Thoracic aorta (tissue), 2 donors: ENCODE measurements at regions not wholly inside any gene's neighbourhood (a gene's known extent, or its start where the extent isn't known, plus 50 kb on each side); places are given as distances from the start of the nearest gene placed in this dataset.

Experiments
- ATAC-seq: fragments of 150-250 bp; one replicate; pipeline ENCODE4 v1.8.0; 2017; ENCODE audit warnings: low read depth; ENCODE audit not compliant: insufficient number of reproducible peaks, low FRiP score
- DNase-seq: peaks from one replicate; pipeline ENCODE4 v3.0.0-alpha.2; 2020; ENCODE audit warnings: low spot score
- H3K27ac ChIP-seq, 2 donors: fragments of 200-600 bp; sonication (generic); 1 replicate in 1 of 2; 2 replicates in 1 of 2; pipeline ENCODE4 v1.5.1; 2016; ENCODE audit warnings: mild to moderate bottlenecking in 2 of 2, moderate library complexity in 2 of 2
- H3K27me3 ChIP-seq: fragments of 200-600 bp; sonication (generic); replicated peaks from 2 replicates; pipeline ENCODE4 v1.6.0; 2016; ENCODE audit warnings: mild to moderate bottlenecking; ENCODE audit not compliant: insufficient read depth
- H3K36me3 ChIP-seq: fragments of 200-600 bp; sonication (generic); one replicate; pipeline ENCODE4 v1.5.1; 2016
- H3K4me1 ChIP-seq, 2 donors: fragments of 200-600 bp; sonication (generic); 1 replicate in 1 of 2; 2 replicates in 1 of 2; pipeline versions ENCODE4 v1.5.1 to v1.6.0; 2016; ENCODE audit warnings: low read depth in 2 of 2, mild to moderate bottlenecking in 1 of 2; ENCODE audit not compliant: control insufficient read depth in 1 of 2
- H3K4me3 ChIP-seq: fragments of 200-600 bp; sonication (generic); 2 replicates; pipeline ENCODE4 v1.5.1; 2016; ENCODE audit warnings: mild to moderate bottlenecking
- H3K9me3 ChIP-seq: fragments of 200-600 bp; sonication (generic); 2 replicates; pipeline ENCODE4 v1.5.1; 2016
- TF ChIP-seq, protein P1 (sequence below): fragments of 200-600 bp; sonication (generic); IDR thresholded peaks from one replicate; pipeline ENCODE4 v1.5.1; 2019; ENCODE audit warnings: antibody characterized with exemption

- H3K4me1 ChIP-seq: peaks cover 0 to 13% of the 10 kb centered on the region in 2 donors
- DNase-seq (no peak), ATAC-seq (no peak)
- no peak overlapping the region for H3K27ac ChIP-seq
- no peaks in the 10 kb centered on the region for H3K27me3 ChIP-seq
- H3K36me3 ChIP-seq: no peaks in the 10 kb centered on the region
- no peak overlapping the region for H3K4me3 ChIP-seq
- no peaks in the 10 kb centered on the region for H3K9me3 ChIP-seq
- TF ChIP-seq, protein P1, sequence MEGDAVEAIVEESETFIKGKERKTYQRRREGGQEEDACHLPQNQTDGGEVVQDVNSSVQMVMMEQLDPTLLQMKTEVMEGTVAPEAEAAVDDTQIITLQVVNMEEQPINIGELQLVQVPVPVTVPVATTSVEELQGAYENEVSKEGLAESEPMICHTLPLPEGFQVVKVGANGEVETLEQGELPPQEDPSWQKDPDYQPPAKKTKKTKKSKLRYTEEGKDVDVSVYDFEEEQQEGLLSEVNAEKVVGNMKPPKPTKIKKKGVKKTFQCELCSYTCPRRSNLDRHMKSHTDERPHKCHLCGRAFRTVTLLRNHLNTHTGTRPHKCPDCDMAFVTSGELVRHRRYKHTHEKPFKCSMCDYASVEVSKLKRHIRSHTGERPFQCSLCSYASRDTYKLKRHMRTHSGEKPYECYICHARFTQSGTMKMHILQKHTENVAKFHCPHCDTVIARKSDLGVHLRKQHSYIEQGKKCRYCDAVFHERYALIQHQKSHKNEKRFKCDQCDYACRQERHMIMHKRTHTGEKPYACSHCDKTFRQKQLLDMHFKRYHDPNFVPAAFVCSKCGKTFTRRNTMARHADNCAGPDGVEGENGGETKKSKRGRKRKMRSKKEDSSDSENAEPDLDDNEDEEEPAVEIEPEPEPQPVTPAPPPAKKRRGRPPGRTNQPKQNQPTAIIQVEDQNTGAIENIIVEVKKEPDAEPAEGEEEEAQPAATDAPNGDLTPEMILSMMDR: no peak
Observed at GRCh38 chr10:88182601-88182930, 319.1 kb downstream of the PTEN start.

DNA sequence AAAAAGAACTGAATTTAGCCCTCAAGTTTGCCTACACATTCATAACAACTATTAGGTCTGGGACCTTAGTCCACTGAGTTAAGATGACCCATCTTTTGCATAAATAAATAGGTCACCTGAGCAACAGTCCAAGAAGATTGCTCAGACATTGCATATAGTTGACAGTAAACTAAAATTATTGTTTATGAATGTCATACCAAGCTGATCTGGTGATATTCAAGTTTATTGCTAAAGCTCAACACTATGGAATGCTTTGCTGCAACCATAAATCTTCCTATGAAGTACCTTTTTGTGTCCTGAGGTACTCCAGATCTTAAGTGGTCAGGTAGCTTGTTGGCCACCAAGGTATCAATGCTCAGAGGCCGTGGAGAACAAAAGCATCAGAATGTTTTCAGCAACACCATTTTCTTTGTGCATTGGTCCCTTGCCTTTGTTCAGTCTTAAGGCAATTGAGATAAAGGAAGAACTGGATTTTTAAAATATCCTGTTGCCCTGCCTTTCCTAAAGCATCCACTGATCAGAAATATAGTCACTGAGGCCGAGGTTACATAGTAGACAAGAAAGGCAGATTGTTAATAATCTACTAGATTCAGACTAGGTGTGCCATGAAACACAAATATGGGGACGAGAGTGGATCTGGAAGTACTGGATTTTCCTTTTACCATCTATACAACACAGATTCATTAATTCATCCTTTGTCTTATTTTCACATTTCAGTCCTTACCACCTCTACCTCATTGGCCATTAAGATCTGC is 321.3 kb downstream of the PTEN start:
- Histone ChIP-seq H3K4me3 (no peak overlapping the region), H3K27me3 (no peaks in the 10 kb centered on the region), H3K27ac (no peak overlapping the region), H3K36me3 (no peaks in the 10 kb centered on the region), H3K4me1 (peaks cover 0 to 13% of the 10 kb centered on the region in 2 donors), H3K9me3 (no peaks in the 10 kb centered on the region)
- ATAC-seq (no peak), DNase-seq (no peak)
- TF ChIP-seq, protein P1: no peak

DNA sequence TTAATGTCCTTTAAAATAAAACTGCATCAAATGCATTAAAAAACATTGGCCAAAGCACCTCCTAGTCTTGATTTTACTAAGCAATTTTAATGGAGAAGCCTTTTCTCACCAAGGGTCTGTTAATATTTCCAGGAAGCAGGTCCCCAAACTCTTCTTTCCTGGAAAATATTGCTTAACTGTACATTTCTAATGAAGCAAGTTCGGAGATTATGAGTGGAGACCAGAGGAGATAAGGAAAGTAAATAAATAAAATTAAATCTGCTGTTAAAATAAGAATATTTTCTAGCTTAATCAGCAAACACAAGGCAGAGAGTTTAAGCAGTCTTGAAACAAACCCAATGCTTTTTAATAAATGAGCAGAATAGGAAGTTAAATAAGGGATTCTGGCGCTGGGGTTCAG is 322.4 kb downstream of the PTEN start:
- Histone ChIP-seq H3K9me3 (no peaks in the 10 kb centered on the region), H3K27ac (no peak overlapping the region), H3K4me1 (peaks cover 0 to 13% of the 10 kb centered on the region in 2 donors), H3K36me3 (no peaks in the 10 kb centered on the region), H3K27me3 (no peaks in the 10 kb centered on the region), H3K4me3 (no peak overlapping the region)
- DNase-seq (no peak), ATAC-seq (no peak)
- TF ChIP-seq, protein P1: no peak

DNA sequence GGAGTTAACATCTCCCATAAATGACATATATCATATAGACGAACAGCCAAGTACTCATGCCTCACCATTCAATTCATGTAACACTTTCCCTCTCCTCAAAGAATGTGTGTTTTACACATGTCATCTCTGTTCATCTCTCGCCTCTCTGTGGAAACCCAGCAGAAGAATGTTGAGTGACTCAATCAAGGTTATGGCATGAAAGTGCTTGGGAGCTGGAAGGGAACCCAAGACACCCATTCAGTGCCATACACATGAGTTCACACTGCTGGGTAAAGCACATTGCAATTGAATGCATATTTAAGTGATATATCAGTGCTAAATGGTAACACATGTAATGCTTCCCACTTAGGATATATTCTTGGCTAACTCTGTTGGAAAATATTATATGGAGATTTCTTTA is 322.9 kb downstream of the PTEN start:
- H3K4me1 ChIP-seq: peaks cover 0 to 13% of the 10 kb centered on the region in 2 donors
- no peaks in the 10 kb centered on the region for H3K27me3 ChIP-seq
- TF ChIP-seq, protein P1: no peak
- no peak for DNase-seq
- H3K9me3 ChIP-seq: no peaks in the 10 kb centered on the region
- no peak overlapping the region for H3K27ac ChIP-seq
- H3K36me3 ChIP-seq: no peaks in the 10 kb centered on the region
- ATAC-seq: no peak
- H3K4me3 ChIP-seq: no peak overlapping the region

DNA sequence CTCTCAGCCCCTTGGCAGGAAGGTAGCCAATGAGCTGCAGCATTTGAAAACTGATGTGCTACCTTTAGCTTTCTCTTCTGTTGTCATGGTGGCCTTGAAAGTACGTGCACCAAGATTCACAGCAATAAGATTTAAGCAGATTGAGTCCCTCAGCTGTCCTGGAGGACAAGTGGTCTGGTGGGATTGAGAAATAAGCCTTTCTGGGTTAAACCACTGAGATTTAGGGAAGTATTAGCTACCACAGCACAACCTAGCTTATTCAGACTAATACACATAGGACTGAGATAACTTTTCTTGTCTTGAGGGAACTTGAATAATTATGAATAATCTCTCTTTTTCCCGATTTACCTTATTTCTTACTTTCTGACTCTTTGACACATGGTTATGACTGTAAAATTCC is 324.0 kb downstream of the PTEN start:
- Histone ChIP-seq H3K4me3 (no peak overlapping the region), H3K4me1 (peaks cover 0 to 5% of the 10 kb centered on the region in 2 donors), H3K36me3 (no peaks in the 10 kb centered on the region), H3K27ac (no peak overlapping the region), H3K27me3 (no peaks in the 10 kb centered on the region), H3K9me3 (no peaks in the 10 kb centered on the region)
- TF ChIP-seq, protein P1: no peak
- no peak for ATAC-seq
- no peak for DNase-seq
